ENCODE measurements at regions not wholly inside any gene's neighbourhood (a gene's known extent, or its start where the extent isn't known, plus 50 kb on each side); places are given as distances from the start of the nearest gene placed in this dataset.

DNA sequence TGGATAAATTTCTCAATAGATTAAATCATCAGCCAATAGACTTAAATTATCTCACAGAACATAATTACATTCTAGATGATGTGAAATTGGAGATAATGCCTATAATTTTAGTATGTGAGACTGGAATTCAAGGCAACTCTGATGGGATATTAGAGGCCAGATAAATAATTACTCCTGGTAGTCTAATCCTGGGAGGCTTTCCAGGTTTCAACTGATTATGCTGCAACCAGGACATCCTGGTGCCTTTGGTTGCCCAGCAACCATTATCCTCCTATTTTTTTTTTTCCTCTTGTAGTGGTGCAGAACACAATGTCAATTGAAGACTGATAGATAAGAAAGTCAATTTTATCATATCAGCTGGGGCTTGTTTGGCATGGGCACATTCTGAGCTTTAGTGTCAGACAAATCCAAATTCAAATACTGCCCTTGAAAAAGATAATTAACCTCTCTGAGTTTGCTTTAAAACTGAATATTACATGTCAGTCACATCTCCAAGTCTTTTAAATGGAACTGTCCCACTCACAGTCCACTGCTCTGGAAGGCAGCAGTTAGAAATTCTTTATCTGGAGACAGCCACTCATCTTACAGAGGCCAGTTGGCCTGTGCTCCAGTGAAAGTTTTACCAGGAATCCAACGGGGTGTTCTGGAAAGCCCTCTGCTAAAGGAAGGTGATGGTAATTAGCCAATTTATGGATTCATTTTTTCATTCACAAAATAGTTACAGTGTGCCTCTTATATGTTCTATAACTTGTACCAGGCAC lies 95.3 kb upstream of the GUCY1A1 start:
- H3K27me3 Mint-ChIP-seq (ENCODE audit: insufficient read depth, low read depth, poor library complexity): peaks cover 2% of the 10 kb centered on the region
- Histone ChIP-seq H3K4me1 (ENCODE audit: insufficient read depth) (no peaks in the 10 kb centered on the region), H3K27me3 (ENCODE audit: insufficient read depth) (no peaks in the 10 kb centered on the region), H2AFZ (no peak overlapping the region), H3K9me2 (ENCODE audit: insufficient read depth) (no peaks in the 10 kb centered on the region), H3K79me2 (replicated peaks; ENCODE audit: insufficient read depth) (no peaks in the 10 kb centered on the region), H3F3A (replicated peaks; ENCODE audit: low read depth) (no peaks in the 10 kb centered on the region), H3K36me3 (ENCODE audit: insufficient read depth) (no peaks in the 10 kb centered on the region), H3K4me2 (no peak overlapping the region), H4K20me1 (replicated peaks; ENCODE audit: insufficient read depth) (no peaks in the 10 kb centered on the region), H3K4me3 (no peak overlapping the region), H3K27ac (ENCODE audit: low read depth) (no peak overlapping the region)
- no peaks in the 10 kb centered on the region for H3K4me1 Mint-ChIP-seq
- DNase-seq (ENCODE audit: low spot score) (no peak), ATAC-seq (no peak)
- no peak overlapping the region for H3K27ac Mint-ChIP-seq
- H3K9me3 Mint-ChIP-seq: no peaks in the 10 kb centered on the region
- TF ChIP-seq JUNB (IDR thresholded peaks at IDR 0.05; ENCODE audit: unreplicated experiment) (no peak), NANOG (IDR thresholded peaks at IDR 0.05; ENCODE audit: borderline replicate concordance) (no peak), ETS1 (IDR thresholded peaks at IDR 0.05) (no peak), ZNF331 (CRISPR knock-in tag; IDR thresholded peaks at IDR 0.05; ENCODE audit: low read depth) (no peak)
- H3K4me3 Mint-ChIP-seq: no peak overlapping the region
- no peaks in the 10 kb centered on the region; the same call in 2 of the 3 replicates for H3K36me3 Mint-ChIP-seq (ENCODE audit: low read depth)

DNA sequence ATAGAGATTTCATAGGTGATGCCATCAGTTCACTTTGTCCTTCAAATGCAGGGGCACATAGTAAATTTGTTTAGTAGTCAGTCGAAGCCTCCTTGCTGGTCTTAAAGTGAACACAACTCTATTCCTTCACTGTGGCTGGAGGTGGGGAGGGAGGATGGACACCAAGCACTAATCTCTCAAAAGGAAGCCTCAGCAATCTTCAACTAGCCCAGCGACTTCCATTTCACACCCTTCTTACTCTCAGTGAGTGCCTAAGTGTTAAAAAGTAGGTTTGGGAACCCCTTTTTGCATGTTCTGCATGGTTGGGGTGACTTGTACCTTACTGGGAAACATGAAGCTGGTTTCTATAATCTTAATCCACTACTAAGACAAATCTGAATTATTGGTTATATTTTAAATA lies 96.0 kb upstream of the GUCY1A1 start:
- H3K4me1 Mint-ChIP-seq: no peaks in the 10 kb centered on the region
- H3K27me3 Mint-ChIP-seq (ENCODE audit: insufficient read depth, low read depth, poor library complexity): peaks cover 2% of the 10 kb centered on the region
- no peak overlapping the region for H3K27ac ChIP-seq (ENCODE audit: low read depth)
- no peaks in the 10 kb centered on the region for H3K27me3 ChIP-seq (ENCODE audit: insufficient read depth)
- no peaks in the 10 kb centered on the region for H3K36me3 ChIP-seq (ENCODE audit: insufficient read depth)
- no peak overlapping the region for H2AFZ ChIP-seq
- no peak overlapping the region for H3K4me3 ChIP-seq
- H3K9me3 Mint-ChIP-seq: no peaks in the 10 kb centered on the region
- no peak for ATAC-seq
- H4K20me1 ChIP-seq (replicated peaks; ENCODE audit: insufficient read depth): no peaks in the 10 kb centered on the region
- H3K9me2 ChIP-seq (ENCODE audit: insufficient read depth): no peaks in the 10 kb centered on the region
- DNase-seq (ENCODE audit: low spot score): no peak
- H3K27ac Mint-ChIP-seq: no peak overlapping the region
- no peaks in the 10 kb centered on the region for H3K4me1 ChIP-seq (ENCODE audit: insufficient read depth)
- H3K79me2 ChIP-seq (replicated peaks; ENCODE audit: insufficient read depth): no peaks in the 10 kb centered on the region
- H3K36me3 Mint-ChIP-seq (ENCODE audit: low read depth): no peaks in the 10 kb centered on the region; the same call in 2 of the 3 replicates
- no peak overlapping the region for H3K4me3 Mint-ChIP-seq
- H3F3A ChIP-seq (replicated peaks; ENCODE audit: low read depth): no peaks in the 10 kb centered on the region
- no peak overlapping the region for H3K4me2 ChIP-seq
- TF ChIP-seq, protein P1, sequence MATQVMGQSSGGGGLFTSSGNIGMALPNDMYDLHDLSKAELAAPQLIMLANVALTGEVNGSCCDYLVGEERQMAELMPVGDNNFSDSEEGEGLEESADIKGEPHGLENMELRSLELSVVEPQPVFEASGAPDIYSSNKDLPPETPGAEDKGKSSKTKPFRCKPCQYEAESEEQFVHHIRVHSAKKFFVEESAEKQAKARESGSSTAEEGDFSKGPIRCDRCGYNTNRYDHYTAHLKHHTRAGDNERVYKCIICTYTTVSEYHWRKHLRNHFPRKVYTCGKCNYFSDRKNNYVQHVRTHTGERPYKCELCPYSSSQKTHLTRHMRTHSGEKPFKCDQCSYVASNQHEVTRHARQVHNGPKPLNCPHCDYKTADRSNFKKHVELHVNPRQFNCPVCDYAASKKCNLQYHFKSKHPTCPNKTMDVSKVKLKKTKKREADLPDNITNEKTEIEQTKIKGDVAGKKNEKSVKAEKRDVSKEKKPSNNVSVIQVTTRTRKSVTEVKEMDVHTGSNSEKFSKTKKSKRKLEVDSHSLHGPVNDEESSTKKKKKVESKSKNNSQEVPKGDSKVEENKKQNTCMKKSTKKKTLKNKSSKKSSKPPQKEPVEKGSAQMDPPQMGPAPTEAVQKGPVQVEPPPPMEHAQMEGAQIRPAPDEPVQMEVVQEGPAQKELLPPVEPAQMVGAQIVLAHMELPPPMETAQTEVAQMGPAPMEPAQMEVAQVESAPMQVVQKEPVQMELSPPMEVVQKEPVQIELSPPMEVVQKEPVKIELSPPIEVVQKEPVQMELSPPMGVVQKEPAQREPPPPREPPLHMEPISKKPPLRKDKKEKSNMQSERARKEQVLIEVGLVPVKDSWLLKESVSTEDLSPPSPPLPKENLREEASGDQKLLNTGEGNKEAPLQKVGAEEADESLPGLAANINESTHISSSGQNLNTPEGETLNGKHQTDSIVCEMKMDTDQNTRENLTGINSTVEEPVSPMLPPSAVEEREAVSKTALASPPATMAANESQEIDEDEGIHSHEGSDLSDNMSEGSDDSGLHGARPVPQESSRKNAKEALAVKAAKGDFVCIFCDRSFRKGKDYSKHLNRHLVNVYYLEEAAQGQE (IDR thresholded peaks at IDR 0.05; ENCODE audit: unreplicated experiment): no peak
- TF ChIP-seq, protein P2, sequence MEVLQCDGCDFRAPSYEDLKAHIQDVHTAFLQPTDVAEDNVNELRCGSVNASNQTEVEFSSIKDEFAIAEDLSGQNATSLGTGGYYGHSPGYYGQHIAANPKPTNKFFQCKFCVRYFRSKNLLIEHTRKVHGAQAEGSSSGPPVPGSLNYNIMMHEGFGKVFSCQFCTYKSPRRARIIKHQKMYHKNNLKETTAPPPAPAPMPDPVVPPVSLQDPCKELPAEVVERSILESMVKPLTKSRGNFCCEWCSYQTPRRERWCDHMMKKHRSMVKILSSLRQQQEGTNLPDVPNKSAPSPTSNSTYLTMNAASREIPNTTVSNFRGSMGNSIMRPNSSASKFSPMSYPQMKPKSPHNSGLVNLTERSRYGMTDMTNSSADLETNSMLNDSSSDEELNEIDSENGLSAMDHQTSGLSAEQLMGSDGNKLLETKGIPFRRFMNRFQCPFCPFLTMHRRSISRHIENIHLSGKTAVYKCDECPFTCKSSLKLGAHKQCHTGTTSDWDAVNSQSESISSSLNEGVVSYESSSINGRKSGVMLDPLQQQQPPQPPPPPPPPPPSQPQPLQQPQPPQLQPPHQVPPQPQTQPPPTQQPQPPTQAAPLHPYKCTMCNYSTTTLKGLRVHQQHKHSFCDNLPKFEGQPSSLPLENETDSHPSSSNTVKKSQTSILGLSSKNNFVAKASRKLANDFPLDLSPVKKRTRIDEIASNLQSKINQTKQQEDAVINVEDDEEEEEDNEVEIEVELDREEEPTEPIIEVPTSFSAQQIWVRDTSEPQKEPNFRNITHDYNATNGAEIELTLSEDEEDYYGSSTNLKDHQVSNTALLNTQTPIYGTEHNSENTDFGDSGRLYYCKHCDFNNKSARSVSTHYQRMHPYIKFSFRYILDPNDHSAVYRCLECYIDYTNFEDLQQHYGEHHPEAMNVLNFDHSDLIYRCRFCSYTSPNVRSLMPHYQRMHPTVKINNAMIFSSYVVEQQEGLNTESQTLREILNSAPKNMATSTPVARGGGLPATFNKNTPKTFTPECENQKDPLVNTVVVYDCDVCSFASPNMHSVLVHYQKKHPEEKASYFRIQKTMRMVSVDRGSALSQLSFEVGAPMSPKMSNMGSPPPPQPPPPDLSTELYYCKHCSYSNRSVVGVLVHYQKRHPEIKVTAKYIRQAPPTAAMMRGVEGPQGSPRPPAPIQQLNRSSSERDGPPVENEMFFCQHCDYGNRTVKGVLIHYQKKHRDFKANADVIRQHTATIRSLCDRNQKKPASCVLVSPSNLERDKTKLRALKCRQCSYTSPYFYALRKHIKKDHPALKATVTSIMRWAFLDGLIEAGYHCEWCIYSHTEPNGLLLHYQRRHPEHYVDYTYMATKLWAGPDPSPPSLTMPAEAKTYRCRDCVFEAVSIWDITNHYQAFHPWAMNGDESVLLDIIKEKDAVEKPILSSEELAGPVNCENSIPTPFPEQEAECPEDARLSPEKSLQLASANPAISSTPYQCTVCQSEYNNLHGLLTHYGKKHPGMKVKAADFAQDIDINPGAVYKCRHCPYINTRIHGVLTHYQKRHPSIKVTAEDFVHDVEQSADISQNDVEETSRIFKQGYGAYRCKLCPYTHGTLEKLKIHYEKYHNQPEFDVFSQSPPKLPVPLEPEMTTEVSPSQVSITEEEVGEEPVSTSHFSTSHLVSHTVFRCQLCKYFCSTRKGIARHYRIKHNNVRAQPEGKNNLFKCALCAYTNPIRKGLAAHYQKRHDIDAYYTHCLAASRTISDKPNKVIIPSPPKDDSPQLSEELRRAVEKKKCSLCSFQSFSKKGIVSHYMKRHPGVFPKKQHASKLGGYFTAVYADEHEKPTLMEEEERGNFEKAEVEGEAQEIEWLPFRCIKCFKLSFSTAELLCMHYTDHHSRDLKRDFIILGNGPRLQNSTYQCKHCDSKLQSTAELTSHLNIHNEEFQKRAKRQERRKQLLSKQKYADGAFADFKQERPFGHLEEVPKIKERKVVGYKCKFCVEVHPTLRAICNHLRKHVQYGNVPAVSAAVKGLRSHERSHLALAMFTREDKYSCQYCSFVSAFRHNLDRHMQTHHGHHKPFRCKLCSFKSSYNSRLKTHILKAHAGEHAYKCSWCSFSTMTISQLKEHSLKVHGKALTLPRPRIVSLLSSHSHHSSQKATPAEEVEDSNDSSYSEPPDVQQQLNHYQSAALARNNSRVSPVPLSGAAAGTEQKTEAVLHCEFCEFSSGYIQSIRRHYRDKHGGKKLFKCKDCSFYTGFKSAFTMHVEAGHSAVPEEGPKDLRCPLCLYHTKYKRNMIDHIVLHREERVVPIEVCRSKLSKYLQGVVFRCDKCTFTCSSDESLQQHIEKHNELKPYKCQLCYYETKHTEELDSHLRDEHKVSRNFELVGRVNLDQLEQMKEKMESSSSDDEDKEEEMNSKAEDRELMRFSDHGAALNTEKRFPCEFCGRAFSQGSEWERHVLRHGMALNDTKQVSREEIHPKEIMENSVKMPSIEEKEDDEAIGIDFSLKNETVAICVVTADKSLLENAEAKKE (CRISPR knock-in tag; IDR thresholded peaks at IDR 0.05): no peak
- no peak for TF ChIP-seq ETS1 (IDR thresholded peaks at IDR 0.05)
- TF ChIP-seq ZNF114 (CRISPR knock-in tag; IDR thresholded peaks at IDR 0.05): no peak
- no peak for TF ChIP-seq STAT1 (IDR thresholded peaks at IDR 0.05; ENCODE audit: unreplicated experiment)
- TF ChIP-seq EZH2phosphoT487 (IDR thresholded peaks at IDR 0.05; ENCODE audit: unreplicated experiment): no peak
- TF ChIP-seq ZNF331 (CRISPR knock-in tag; IDR thresholded peaks at IDR 0.05; ENCODE audit: low read depth): no peak

All from GM23338 (cell line).